ENCODE measurements at regions not wholly inside any gene's neighbourhood (a gene's known extent, or its start where the extent isn't known, plus 50 kb on each side); places are given as distances from the start of the nearest gene placed in this dataset.

DNA sequence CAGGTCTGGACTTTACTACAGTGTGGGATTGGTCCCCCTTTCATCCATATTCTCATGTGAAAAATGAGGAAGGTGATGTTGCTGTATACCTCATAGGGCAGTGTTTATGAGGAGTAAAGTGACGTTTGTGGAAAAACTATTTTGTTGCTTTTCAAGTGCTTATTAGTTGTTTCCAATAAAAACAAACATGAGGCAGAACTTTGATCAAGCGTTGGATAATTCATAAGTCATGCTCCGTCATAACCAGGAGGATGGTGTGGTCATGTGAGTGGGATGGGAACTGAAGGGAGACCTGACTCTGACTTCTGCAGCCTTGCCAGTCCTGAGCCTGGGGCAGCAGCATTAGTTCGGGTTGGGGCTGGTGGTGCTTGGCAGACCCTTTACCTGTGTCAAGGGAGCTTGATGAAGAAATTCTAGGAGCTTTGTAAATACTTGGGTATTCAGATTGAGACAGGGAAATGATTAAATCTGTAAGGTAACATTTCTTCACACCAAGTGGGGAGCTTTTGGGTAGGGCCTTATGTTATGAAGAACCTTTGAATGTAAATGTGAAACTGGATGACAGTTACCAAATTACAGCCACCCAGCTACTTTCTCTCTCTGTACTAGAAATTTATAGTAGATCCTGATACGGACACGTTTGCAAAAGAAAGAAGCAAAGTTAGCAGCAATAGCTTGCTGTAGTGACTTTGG is 462.4 kb upstream of the RGS6 start:
- CTCF ChIA-PET, result interaction anchor here (1.4 kb wide), 1 partner anchor 9 kb away, joined by 4 read pairs; no protein-coding TSS in a partner anchor
- H3K9me3 ChIP-seq (replicated peaks; ENCODE audit: control insufficient read depth, insufficient read depth, low read length), result no peaks in the 10 kb centered on the region
- no peak for FAIRE-seq
- H3K4me2 ChIP-seq (ENCODE audit: insufficient read depth, low read length), result no peak overlapping the region
- dilution Hi-C loops (cut with MboI; ENCODE audit: extremely low pct_ligation_motif_present, low sequenced_read_pairs) (no loop called here), intact Hi-C loops (cut with micrococcal nuclease) (loop anchor here (10.0 kb wide), 1 partner anchor 145 kb away; the partner anchor contains the start of gene SIPA1L1)
- no peak overlapping the region for H3K27ac ChIP-seq (ENCODE audit: insufficient read depth, low read depth, low read length)
- POLR2A ChIA-PET, result no interaction called here
- TF ChIP-seq, protein P1, sequence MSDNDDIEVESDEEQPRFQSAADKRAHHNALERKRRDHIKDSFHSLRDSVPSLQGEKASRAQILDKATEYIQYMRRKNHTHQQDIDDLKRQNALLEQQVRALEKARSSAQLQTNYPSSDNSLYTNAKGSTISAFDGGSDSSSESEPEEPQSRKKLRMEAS (IDR thresholded peaks at IDR 0.05; ENCODE audit: insufficient read depth, insufficient read length), result no peak
- TF ChIP-seq FOS (IDR thresholded peaks at IDR 0.05; ENCODE audit: borderline replicate concordance, insufficient read depth, low read length) (no peak), POLR2AphosphoS5 (IDR thresholded peaks at IDR 0.05; ENCODE audit: insufficient read depth, low read depth, low read length) (no peak), MYC (IDR thresholded peaks at IDR 0.05; ENCODE audit: low read depth, low read length) (no peak)
- DNase-seq (ENCODE audit: low read depth, low spot score), result no peak
- no peaks in the 10 kb centered on the region for H3K79me2 ChIP-seq (ENCODE audit: control insufficient read depth, insufficient read depth, low read length)
- no peaks in the 10 kb centered on the region for H3K4me1 ChIP-seq (ENCODE audit: control insufficient read depth, extremely low read depth, insufficient read depth, low read length)
- no peaks in the 10 kb centered on the region for H3K9me1 ChIP-seq (replicated peaks; ENCODE audit: control insufficient read depth, extremely low read depth, insufficient read depth, low read length)
- no peak overlapping the region for H2AFZ ChIP-seq (ENCODE audit: low read depth, low read length)
- H3K4me3 ChIP-seq (replicated peaks in 1 of 3; ENCODE audit: insufficient read depth in 1 of 3, low read depth in 1 of 3, low read length in 3 of 3), result no peak overlapping the region
- H3K9ac ChIP-seq (replicated peaks; ENCODE audit: extremely low read depth, insufficient read depth, low read length), result no peak overlapping the region
- no peaks in the 10 kb centered on the region for H3K36me3 ChIP-seq (ENCODE audit: control insufficient read depth in 2 of 2, extremely low read depth in 1 of 2, insufficient read depth in 2 of 2, low read length in 2 of 2)
- no TSS peak for BruUV-seq (replicated peaks)
- H3K27me3 ChIP-seq (ENCODE audit: control insufficient read depth in 2 of 2, insufficient read depth in 2 of 2, low read length in 2 of 2), result no peaks in the 10 kb centered on the region
- H4K20me1 ChIP-seq (replicated peaks; ENCODE audit: control insufficient read depth, extremely low read depth, insufficient read depth, low read length), result no peaks in the 10 kb centered on the region

DNA sequence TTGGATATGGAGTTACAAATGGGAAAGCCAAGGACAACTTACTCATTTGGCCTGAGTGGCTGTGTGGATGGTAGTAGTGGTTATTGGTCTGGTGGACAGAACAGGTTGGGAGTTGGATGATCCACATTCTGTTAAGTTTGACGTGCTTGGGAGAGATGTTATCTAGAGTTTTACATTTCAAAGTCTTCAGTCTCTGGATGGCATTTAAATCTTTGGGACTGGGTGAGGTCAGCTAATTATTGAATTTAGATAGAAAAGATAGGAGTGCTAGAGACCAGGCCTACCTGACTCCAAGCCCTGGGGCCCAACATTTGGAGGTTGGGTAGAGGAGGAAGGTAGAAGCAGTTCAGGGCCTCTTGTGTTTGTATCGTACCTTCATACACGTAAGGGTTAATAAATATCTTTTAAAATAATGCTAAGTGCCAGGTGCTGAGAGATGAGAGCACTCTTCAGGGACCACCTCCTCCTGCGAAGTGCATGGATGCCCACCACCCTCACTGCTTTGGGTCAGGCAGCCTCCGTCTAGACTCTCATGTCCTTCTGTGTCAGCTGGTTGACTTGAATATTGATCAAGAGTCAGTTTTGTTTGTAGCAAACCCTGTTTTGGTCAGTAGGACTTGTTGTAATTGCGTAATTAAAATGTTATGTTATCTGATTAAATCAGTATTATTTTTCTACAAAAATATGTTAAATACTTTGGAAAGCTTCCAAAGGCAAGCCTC is 460.4 kb upstream of the RGS6 start:
- H3K9me1 ChIP-seq (replicated peaks; ENCODE audit: control insufficient read depth, extremely low read depth, insufficient read depth, low read length), result no peaks in the 10 kb centered on the region
- no TSS peak for BruUV-seq (replicated peaks)
- no peaks in the 10 kb centered on the region for H3K79me2 ChIP-seq (ENCODE audit: control insufficient read depth, insufficient read depth, low read length)
- no peaks in the 10 kb centered on the region for H3K27me3 ChIP-seq (ENCODE audit: control insufficient read depth in 2 of 2, insufficient read depth in 2 of 2, low read length in 2 of 2)
- no peak overlapping the region for H3K27ac ChIP-seq (ENCODE audit: insufficient read depth, low read depth, low read length)
- no peak overlapping the region for H3K4me3 ChIP-seq (replicated peaks in 1 of 3; ENCODE audit: insufficient read depth in 1 of 3, low read depth in 1 of 3, low read length in 3 of 3)
- CTCF ChIA-PET, result no interaction called here
- dilution Hi-C loops (cut with MboI; ENCODE audit: extremely low pct_ligation_motif_present, low sequenced_read_pairs) (no loop called here), intact Hi-C loops (cut with micrococcal nuclease) (loop anchor here (10.0 kb wide), 1 partner anchor 147 kb away; the partner anchor contains the start of gene SIPA1L1)
- no peak overlapping the region for H2AFZ ChIP-seq (ENCODE audit: low read depth, low read length)
- H3K4me1 ChIP-seq (ENCODE audit: control insufficient read depth, extremely low read depth, insufficient read depth, low read length), result no peaks in the 10 kb centered on the region
- no peak overlapping the region for H3K9ac ChIP-seq (replicated peaks; ENCODE audit: extremely low read depth, insufficient read depth, low read length)
- no peaks in the 10 kb centered on the region for H4K20me1 ChIP-seq (replicated peaks; ENCODE audit: control insufficient read depth, extremely low read depth, insufficient read depth, low read length)
- no peaks in the 10 kb centered on the region for H3K36me3 ChIP-seq (ENCODE audit: control insufficient read depth in 2 of 2, extremely low read depth in 1 of 2, insufficient read depth in 2 of 2, low read length in 2 of 2)
- no peaks in the 10 kb centered on the region for H3K9me3 ChIP-seq (replicated peaks; ENCODE audit: control insufficient read depth, insufficient read depth, low read length)
- no peak for FAIRE-seq
- no peak overlapping the region for H3K4me2 ChIP-seq (ENCODE audit: insufficient read depth, low read length)
- no peak for DNase-seq (ENCODE audit: low read depth, low spot score)
- TF ChIP-seq POLR2AphosphoS5 (IDR thresholded peaks at IDR 0.05; ENCODE audit: insufficient read depth, low read depth, low read length), result no peak
- POLR2A ChIA-PET, result no interaction called here
